LNCaP clone FGC (cell line): ENCODE measurements at regions not wholly inside any gene's neighbourhood (a gene's known extent, or its start where the extent isn't known, plus 50 kb on each side); places are given as distances from the start of the nearest gene placed in this dataset.

Source experiments
- DNase-seq: peaks from one replicate; pipeline ENCODE4 v3.0.0-alpha.2; 2011; ENCODE audit warnings: low read depth
- H3K4me3 ChIP-seq: 2 replicates; pipeline ENCODE4 v1.5.1; 2011; ENCODE audit warnings: mild to moderate bottlenecking, low read depth, low read length, control low read depth
- TF ChIP-seq, protein P1 (sequence below): IDR thresholded peaks from 2 replicates; pipeline ENCODE4 v1.5.1; 2012; ENCODE audit warnings: mild to moderate bottlenecking; ENCODE audit not compliant: control insufficient read depth, insufficient read depth; ENCODE audit errors: extremely low read depth

DNA sequence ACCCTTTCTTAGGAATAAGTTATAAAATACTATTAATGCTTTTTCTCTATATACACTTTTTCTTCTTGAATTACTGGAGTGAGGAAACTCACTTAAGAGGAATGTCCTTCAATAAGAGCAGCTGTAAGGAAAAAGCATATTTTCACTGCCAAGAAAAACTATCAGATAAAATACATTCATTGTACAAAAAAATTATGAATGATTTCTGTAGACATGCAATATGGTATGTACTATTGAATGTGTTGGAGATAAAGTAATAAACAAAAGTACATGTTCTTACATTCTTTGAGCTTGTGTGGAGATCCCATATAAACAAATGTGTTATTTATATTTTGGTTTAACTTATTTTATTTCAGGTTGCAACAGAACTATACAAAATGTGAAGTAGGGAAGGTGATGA, 241.0 kb upstream of the ZNF717 start:
- TF ChIP-seq, protein P1, sequence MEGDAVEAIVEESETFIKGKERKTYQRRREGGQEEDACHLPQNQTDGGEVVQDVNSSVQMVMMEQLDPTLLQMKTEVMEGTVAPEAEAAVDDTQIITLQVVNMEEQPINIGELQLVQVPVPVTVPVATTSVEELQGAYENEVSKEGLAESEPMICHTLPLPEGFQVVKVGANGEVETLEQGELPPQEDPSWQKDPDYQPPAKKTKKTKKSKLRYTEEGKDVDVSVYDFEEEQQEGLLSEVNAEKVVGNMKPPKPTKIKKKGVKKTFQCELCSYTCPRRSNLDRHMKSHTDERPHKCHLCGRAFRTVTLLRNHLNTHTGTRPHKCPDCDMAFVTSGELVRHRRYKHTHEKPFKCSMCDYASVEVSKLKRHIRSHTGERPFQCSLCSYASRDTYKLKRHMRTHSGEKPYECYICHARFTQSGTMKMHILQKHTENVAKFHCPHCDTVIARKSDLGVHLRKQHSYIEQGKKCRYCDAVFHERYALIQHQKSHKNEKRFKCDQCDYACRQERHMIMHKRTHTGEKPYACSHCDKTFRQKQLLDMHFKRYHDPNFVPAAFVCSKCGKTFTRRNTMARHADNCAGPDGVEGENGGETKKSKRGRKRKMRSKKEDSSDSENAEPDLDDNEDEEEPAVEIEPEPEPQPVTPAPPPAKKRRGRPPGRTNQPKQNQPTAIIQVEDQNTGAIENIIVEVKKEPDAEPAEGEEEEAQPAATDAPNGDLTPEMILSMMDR: no peak
- DNase-seq: no peak
- no peak overlapping the region for H3K4me3 ChIP-seq

DNA sequence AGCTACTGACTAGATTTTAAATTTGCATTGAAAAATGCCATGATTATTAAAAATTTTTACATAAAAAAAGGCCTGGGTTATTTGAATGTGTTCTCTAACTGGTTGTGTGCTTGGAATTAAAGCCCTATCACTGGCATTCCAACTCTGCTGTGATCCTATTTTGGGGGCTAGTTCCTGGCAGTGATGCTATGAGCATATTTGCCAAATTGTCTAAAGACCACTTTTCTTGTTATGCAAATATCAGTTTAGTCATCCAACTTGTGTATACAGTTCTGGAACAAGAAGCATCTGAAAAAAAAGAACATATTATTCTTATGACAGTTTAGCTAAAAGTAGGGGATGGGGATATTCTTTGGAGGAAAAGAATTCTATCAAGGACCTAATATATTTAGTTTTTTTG, 243.4 kb upstream of the ZNF717 start:
- H3K4me3 ChIP-seq: no peak overlapping the region
- DNase-seq: no peak
- TF ChIP-seq, protein P1: no peak

DNA sequence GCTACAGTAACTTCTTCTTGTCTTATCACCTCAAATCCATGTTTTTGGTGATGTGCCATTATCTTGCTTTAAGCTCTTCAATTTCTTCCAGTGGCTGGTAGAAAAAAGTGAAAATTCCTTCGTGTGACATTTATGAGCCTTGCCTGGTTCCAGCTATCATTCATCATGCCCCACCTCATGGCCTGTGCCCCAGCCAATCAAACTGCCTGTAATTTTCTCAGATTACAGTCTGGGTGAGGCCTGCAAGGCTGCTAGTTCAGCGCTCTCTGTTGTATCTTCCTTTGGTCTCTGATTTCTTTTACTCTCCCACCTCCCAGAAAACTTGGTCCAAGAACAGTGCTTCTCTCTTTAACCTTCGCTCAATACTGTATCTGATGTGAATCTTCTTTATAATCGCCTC, 249.3 kb upstream of the ZNF717 start:
- no peak overlapping the region for H3K4me3 ChIP-seq
- no peak for DNase-seq
- TF ChIP-seq, protein P1: no peak

DNA sequence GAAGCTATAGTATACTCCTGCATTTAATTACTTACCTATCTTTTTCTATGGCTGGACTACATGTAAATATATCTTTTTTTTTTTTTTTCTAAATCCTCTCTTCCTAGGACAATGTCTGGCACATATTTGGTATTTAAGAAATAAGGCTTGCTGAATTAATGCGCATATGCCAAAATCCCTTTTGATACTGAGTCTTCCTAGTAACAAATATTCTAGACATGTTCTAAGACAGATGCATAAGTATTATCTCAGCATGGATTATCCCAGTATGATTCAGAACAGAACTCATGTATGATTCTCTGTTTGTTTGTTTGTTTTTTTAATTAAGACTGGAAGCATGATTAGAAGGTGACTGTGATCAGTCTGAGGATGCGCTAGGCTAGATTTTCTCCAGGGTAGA, 249.8 kb upstream of the ZNF717 start:
- H3K4me3 ChIP-seq: no peak overlapping the region
- DNase-seq: no peak
- TF ChIP-seq, protein P1: no peak

DNA sequence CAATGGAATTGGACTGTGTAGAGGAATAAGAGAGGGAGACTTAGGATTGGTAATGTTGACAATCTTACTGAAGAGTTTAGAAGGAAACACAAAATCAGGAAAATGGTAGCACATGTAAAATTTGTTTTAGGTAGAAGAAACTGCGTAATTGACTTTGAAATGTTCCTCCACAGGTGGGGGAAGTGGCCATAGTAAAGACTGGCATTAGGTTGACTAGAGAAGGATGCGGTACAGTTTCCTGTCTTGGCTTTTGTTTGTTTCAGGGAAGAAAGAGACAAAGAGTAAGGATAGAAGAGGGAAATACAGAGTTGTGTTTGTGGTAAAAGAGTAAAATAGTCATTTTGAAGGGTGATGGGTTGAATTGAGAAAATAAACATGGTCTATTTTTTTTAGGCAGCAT, 253.6 kb upstream of the ZNF717 start:
- H3K4me3 ChIP-seq: no peak overlapping the region
- DNase-seq: no peak
- TF ChIP-seq, protein P1: no peak

DNA sequence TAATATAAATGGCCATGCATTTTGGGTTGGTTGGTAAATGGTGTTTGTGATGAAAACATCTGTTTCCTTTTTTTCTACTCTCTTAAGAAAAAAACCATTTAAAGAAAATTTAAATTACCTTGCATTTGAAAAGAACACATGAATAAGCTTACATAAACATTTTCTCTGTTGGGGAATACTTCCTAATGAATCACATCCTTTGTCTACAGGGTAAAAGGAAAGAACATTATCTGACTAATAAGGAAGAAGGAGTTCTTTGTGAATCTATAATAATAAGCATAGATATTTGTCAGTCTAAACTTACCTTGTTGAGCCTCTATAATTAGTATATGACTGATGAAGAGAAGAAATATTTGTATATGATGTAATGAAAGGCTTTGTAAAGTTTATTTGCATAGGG, 254.1 kb upstream of the ZNF717 start:
- TF ChIP-seq, protein P1: no peak
- H3K4me3 ChIP-seq: no peak overlapping the region
- no peak for DNase-seq

DNA sequence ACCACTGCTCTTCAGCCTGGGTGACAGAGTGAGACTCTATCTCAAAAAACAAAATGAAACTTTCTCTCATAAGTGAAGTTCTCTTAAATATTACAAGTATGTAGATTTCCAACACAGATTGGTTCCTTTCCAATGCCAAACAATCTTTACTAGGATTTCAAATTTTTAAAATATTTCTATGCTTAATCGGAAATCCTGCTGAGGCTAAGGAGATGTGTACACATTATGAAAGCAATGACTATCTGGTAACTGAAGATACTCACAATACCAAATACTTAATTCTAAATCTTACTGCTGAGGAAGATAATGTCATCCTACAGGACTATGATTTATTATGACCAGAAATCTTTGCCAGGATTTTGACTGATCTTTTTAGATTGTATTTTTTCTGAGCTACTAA, 255.6 kb upstream of the ZNF717 start:
- no peak for DNase-seq
- H3K4me3 ChIP-seq: no peak overlapping the region
- TF ChIP-seq, protein P1: no peak
